ENCODE measurements at regions not wholly inside any gene's neighbourhood (a gene's known extent, or its start where the extent isn't known, plus 50 kb on each side); places are given as distances from the start of the nearest gene placed in this dataset.

DNA sequence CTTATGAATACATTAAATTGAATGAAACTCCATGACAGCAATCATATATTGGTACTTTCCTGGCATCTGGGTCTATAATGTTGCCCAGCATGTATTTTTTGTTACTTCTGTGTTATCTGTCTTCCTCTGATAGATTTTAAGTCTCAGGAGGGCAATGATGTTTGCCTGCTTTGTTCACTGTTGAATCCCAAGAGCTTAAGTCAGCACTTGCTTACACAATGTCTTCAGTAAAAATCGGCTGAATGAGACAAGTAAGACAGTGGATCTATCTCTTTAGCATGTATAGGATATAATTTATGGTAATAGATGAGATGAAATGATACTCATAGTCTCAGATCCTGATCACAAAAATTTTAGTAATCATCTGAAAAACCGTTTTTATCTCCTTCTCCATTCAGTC is 1034.9 kb upstream of the EPHA7 start:
- TF ChIP-seq, protein P1, sequence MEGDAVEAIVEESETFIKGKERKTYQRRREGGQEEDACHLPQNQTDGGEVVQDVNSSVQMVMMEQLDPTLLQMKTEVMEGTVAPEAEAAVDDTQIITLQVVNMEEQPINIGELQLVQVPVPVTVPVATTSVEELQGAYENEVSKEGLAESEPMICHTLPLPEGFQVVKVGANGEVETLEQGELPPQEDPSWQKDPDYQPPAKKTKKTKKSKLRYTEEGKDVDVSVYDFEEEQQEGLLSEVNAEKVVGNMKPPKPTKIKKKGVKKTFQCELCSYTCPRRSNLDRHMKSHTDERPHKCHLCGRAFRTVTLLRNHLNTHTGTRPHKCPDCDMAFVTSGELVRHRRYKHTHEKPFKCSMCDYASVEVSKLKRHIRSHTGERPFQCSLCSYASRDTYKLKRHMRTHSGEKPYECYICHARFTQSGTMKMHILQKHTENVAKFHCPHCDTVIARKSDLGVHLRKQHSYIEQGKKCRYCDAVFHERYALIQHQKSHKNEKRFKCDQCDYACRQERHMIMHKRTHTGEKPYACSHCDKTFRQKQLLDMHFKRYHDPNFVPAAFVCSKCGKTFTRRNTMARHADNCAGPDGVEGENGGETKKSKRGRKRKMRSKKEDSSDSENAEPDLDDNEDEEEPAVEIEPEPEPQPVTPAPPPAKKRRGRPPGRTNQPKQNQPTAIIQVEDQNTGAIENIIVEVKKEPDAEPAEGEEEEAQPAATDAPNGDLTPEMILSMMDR (IDR thresholded peaks at IDR 0.05): no peak
- TF ChIP-seq POLR2A (IDR thresholded peaks at IDR 0.05): no peak
